NCI-H2081 (cell line): ENCODE measurements at regions not wholly inside any gene's neighbourhood (a gene's known extent, or its start where the extent isn't known, plus 50 kb on each side); places are given as distances from the start of the nearest gene placed in this dataset.
"Not testable (repeated sequence)": the region's sequence is repeated elsewhere in the genome, so short reads cannot be mapped to it uniquely, and the experiment has no call there.

Experiments used
- DNase-seq, 2 experiments: peaks; one replicate each; lab custom pipeline; 2025; lab: John Stamatoyannopoulos, UW

DNA sequence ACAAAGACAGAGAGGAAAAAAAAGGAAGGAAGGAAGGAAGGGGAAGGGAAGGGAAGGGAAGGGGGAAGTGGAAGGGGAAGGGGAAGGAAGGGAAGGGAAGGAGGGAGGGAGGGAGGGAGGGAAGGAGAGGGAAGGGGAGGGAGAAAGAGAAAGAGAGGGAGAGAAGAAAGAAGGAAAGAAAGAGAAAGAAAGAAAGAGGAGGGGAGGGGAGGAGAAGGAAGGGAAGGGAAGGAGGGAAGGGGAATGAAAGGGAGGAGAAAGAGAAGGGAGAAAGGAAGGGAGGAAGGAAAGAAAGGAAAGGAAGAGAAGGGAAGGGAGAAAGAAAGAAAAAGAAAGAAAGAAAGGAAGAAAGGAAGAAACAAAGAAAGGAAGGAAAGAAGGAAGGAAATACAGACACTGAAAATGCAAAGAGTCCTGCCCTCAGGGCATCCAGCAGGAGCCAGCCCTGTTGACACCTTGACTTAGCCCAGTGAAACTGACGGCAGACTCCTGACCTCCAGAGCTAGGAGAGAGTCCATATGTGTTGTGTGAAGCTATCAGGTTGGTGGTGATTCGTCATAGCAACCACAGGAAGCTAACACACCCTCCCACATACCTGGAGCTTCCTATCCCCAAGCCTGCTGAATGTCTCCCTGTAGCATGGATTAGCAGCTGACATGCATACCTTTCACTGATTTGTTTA lies 58.7 kb upstream of the SULF2 start:
- DNase-seq: no peak

DNA sequence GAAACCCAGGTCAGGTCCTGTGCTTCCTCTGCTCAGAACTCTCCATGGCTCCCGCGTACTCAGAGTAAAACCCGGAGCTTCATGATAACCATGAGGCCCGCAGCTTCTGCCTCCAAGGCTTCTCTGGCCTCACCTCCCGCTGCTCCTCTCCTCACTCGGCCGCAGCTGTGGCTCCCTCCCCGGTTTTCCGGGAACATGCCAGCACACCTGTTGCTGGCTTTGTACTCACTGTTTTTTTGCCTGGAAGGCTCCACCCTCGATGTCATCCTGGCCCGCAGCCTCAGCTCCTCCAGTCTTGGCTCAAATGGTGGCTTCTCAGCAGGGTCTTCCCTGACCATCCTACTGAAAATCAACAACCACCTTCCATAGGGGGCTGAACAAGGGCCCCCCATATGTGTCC lies 57.7 kb upstream of the SULF2 start:
- DNase-seq: not testable (repeated sequence)

DNA sequence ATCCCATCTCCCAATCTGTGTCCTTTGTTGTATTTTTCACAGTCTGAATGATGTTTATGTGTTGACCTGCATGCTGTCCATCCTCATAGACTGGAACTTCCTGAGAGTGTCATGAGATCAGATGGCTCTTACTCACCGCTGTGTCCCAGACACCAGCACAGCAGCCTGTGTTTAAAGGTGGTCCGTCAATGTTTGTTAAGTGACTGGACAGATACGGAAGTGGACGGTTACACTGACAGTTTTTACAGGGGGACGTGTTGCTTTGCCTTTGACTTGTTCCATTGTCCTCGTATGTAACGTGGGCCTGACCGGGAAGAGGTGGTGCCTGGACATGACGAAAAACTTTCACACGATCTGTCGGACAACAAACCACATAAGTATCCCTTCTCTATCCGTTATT lies 56.7 kb upstream of the SULF2 start:
- not testable (repeated sequence) for DNase-seq

DNA sequence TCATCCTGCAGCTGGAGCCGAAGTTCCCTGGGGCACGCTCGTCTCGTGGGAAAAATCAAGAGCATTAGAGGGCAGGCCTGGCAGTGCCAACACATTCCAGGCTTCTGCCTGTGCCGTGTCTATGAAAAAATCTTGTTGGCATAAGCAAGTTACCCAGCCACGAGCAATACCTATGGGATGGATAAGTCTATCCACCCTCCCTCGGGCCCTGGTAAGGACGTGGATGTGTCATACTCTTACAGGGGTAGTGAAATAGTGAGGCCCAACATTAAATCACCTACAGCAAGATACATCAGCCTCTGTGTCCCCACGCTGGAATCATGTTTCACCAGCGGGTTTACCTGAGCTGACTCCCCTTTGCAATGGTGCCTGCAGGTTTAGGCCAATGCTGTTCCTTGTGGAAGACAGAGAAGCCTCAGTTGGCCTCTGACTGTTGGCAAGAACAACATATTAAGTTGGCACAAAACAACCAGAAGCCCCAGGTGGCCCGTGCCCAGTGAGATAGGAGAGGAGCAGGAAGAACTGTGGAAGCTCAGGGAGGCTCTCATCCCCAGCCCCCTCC lies 51.1 kb upstream of the SULF2 start:
- not testable (repeated sequence) for DNase-seq
